HG03565 (cell line): ENCODE measurements at regions not wholly inside any gene's neighbourhood (a gene's known extent, or its start where the extent isn't known, plus 50 kb on each side); places are given as distances from the start of the nearest gene placed in this dataset.

Experiments used
- ATAC-seq: cut with Tn5 transposase; IDR thresholded peaks from one replicate; pipeline ENCODE4 v1.9.1; 2021; ENCODE audit warnings: mild to moderate bottlenecking, moderate library complexity; ENCODE audit not compliant: unreplicated experiment

DNA sequence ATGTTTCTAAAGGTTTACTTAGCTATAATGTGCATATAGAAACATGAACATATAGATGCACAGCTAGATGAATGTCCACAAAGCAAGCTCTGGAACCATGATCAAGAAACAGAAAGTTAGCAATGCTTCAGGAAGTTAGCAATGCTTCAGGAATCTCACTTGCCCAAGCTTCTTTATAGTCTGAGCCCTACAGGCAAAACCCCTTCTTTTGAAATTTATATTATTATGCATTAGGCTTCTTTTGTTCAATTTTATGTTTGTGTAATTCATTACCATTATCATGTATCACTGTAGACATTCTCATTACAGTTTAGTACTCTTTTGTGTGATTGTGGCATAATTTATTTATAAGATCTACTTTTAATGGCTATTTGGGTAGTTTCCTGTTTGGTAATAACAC lies 286.4 kb upstream of the BCHE start:
- no peak for ATAC-seq

DNA sequence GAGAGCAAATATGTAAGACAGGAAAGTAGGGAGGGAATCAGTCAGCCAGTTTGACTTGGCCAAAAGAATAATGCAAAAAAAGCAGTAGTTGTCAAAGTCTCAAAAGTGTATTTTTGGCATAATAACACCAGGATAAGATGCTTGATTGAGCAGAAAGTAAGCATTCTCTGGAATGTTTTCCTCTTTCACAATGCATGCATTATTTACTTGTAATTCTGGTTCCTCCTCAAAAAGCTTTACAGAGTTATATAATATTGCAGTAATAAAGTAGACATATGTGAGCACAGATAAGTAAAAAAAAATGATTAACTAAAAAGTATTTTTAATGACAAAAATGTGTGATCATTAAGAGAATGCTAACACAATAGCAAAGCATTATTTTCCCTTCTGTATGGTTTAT lies 285.9 kb upstream of the BCHE start:
- no peak for ATAC-seq

DNA sequence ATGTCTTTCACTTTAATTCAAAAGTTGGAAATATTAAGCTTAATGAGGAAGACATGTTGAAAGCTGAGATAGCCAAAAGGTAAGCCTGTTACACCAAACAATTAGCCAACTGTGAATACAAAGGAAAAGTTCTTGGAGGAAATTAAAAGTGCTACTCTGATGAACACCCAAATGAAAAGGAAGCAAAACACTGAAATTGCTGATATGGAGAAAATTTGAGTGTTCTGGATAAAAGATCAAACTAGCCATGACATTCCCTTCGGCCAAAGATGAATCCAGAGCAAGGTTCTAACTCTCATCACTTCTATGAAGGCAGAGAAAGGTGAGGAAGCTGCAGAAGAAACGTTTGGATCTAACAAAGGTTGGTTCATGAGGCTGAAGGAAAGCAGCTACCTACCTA lies 280.8 kb upstream of the BCHE start:
- no peak for ATAC-seq

- ATAC-seq = no peak
Measured at GRCh38 chr3:166114448-166114847, 277.2 kb upstream of the BCHE start.

GRCh38 chr3:166111562-166111961 lies 274.3 kb upstream of the BCHE start:
- ATAC-seq = no peak

DNA sequence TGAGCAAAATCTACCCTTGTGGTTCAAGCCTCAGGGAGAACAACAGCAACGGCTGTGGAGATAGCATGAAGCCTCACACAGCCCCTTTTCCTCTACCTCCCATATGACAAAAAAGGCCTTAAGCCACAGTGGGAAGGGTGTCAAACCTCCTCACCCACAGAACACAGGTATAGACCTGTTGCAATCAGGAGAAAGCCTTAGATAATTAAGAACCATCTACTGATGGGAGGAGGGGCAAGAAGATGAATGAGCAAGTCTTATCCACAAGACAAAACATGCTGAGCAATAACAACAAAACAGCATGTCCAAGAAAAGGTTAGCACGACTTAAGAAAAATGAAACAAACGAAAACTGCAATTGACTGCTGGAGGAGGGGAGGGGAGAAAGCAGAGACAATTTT lies 272.9 kb upstream of the BCHE start:
- ATAC-seq = no peak

DNA sequence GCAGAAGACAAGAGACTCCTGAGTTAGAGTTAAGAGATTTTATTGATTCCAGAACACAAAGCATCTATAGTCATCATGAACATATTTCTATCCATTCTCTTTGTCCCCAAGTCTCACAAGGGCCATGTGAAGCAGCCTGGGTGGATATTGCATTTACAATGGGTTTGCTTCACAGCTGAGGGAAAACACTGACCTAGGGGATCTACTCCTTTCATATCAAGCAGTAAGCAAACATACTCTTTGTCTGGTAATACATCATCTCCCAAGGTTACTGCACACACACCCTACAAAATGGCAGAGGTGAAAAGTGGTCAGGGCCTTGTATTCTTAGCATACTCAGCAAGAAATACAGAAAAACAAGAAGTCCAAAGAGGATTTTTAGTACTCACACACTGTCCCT lies 267.7 kb upstream of the BCHE start:
- no peak for ATAC-seq

DNA sequence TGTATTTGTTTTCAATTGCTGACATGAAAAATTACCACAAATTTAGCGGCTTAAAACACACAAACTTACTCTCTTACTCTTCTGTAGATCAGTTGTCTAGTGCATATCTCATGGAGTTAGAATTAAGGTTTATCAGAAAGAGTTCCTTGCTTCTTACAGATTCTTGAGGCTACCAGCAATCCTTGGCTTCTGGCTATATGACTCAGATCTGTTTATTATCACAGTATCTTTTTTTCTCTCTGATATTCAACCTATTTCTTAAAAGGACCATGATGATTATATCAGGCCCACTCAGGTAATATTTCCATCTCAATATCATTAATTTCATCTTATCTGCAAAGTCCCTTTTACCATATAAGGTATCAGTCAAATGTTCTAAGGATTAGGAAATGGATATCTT lies 263.5 kb upstream of the BCHE start:
- no peak for ATAC-seq

GRCh38 chr3:166089575-166089974 lies 252.4 kb upstream of the BCHE start:
- ATAC-seq = no peak

- ATAC-seq = no peak
Measured at GRCh38 chr3:166085164-166085856, 248.1 kb upstream of the BCHE start.

DNA sequence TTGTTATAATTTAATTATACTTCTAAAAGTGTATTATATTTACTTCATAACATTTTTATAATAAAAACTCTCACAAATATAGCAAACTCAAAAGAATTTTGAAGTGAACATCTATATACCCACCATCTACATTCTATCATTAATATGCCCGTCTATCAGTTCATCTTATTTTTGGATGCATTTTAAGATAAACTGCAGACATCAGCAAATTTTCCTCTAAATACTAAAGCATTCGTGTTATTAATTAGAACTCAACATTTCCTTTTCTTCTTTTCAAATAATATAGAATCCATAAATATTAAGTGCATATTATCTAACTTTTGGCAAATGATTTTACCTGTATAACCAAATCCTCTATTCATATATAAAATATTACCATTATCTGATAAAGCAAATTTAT lies 242.9 kb upstream of the BCHE start:
- ATAC-seq = no peak

GRCh38 chr3:166071831-166072230 lies 234.6 kb upstream of the BCHE start:
- ATAC-seq = no peak

DNA sequence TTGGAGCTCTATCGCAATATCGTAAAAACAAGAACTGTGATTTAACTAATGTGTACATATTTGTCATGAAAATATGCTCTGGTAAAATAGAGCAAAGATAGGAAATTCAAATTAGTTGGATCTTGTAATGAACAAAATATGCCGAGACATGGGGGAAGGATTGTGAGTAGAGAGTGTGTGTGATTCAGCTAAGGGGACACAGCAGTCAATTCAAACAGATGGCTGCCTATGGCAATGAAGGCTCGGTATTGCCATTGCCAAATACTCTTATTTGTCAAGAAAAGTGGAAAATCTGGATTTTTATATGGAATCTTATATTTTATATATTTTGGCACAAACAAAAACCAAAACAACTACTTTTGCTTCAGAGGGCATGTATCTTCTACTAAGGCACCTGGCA lies 227.3 kb upstream of the BCHE start:
- no peak for ATAC-seq

DNA sequence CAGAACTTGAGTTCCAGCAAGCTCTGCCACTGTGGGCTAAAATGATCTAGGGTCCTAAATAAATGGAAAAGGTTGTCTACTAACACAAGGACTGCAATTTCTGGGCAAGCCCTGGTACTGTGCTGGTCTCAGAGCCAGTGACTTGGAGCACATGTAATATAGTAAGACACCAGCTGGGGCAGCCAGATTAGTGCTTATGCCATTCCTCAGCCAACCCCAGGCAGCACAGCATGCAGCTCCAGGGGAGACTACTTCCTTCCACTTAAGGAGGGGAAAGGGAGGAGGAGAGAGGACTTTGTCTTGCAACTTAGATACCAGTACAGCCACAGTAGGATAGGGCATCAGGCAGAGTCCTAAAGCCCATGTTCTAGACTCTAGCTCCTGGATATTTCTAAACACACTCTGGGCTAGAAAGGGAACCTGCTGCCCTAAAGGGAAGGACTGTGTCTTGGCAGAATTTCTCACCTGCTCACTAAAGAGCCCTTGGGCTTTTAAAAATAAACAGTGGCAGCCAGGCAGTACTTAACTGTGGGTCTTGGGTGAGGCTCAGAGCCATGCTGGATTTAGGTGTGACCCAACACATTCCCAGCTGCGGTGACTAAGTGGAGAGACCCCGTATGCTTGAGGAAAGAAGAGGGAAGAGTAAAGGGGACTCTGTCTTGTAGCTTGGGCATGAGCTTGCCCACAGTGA lies 223.7 kb upstream of the BCHE start:
- ATAC-seq = no peak

DNA sequence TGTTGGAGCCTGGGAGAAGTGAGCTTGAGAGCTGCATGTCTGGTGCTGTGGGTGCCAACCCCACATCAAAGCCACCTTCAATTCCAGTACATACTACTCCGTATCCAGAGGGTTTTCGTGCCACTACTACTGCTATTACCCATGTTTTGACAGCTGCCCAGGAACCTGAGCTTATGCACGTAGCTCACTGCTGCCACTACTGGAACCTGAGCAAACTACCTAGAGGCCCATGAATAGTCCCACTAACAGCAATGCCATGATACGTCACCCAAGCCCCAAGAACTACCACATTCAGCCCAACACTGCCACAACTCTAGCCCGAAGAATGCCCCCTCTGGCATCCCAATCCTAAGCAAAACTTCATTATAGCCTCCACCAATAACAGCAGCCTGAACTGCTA lies 215.2 kb upstream of the BCHE start:
- ATAC-seq = no peak

- no peak for ATAC-seq
Measured at GRCh38 chr3:166029507-166029906, 192.3 kb upstream of the BCHE start.

- no peak for ATAC-seq
Measured at GRCh38 chr3:166013073-166013679, 176.0 kb upstream of the BCHE start.

DNA sequence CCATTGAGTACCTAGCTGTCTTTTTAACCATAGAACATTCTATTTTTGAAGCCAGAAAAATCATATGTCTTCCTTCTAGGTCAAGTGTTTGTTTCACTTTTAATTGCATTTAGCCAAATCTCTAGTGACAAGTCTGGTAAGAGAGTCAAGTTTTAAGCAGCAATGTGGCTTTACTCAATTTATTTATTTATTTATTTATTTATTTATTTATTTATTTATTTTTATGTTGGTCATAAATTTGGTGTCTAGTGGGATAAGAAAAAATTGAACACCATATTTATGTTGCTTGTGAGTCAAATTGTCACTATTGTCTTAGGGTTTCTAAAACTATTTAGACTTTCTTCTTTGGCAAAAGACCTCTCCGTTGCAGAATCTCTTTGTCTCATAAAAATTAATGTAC lies 174.5 kb upstream of the BCHE start:
- no peak for ATAC-seq

DNA sequence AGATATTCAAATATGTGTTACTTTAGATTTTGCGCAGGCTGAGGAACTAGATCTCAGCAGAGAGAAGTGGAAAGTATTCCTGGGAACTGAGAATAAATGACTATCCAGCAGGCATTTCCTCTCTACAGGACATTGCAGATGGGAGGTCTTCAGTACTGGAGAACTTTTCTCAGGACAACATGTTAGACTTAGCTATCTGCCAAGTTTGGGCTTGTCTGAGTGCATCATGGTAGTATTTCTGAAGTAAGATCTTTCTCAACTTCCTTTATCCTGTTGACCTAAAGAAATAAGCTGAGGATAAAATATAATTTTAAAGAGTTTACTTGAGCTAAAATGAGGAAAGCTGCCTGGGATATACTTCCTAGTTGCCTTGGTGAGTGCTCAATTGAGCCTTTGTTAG lies 167.9 kb upstream of the BCHE start:
- no peak for ATAC-seq

GRCh38 chr3:165994293-165994692 lies 157.1 kb upstream of the BCHE start:
- ATAC-seq = no peak

- no peak for ATAC-seq
Measured at GRCh38 chr3:165984589-165984988, 147.4 kb upstream of the BCHE start.

DNA sequence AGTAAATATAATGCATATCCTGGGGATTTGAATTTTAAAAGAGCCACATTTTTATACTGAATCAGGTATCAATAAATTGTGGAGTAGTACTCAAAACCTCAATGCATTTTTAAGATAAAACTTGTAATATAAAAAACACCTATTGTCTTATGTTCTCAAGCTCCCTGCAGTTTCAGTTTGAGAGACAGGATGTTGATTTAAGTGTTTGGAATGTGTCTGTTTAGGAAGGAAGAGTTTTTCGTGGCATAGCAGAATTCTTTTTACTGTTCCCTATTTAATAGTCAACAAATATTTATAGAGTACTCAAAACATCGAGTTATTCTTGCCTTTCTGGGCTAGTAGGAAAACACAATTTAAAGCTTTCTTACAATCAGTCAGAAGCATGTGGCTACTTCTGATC lies 146.1 kb upstream of the BCHE start:
- ATAC-seq = no peak
